Neutrophil (primary cell): ENCODE measurements at regions not wholly inside any gene's neighbourhood (a gene's known extent, or its start where the extent isn't known, plus 50 kb on each side); places are given as distances from the start of the nearest gene placed in this dataset.
"Not testable (repeated sequence)": the region's sequence is repeated elsewhere in the genome, so short reads cannot be mapped to it uniquely, and the experiment has no call there.

Experiments used
- H3K27ac ChIP-seq: fragments of 200-600 bp; sonication (generic); 2 replicates; pipeline ENCODE4 v1.5.1; 2016; ENCODE audit warnings: mild to moderate bottlenecking, moderate library complexity
- H3K27me3 ChIP-seq: fragments of 200-600 bp; sonication (generic); 2 replicates; pipeline ENCODE4 v1.6.0; 2016; ENCODE audit warnings: mild to moderate bottlenecking
- H3K36me3 ChIP-seq: fragments of 200-600 bp; sonication (generic); 2 replicates; pipeline ENCODE4 v1.5.1; 2017
- H3K4me1 ChIP-seq, 2 experiments: fragments of 200-600 bp in 1 of 2; sonication (generic) in 1 of 2; 1 replicate in 1 of 2; 2 replicates in 1 of 2; pipeline versions ENCODE4 v1.5.1 to v1.6.1; 2013 to 2016; ENCODE audit warnings: low read depth in 1 of 2, low read length in 1 of 2, mild to moderate bottlenecking in 1 of 2, moderate library complexity in 1 of 2; ENCODE audit not compliant: control insufficient read depth in 1 of 2, insufficient read depth in 1 of 2
- H3K4me3 ChIP-seq, 2 experiments: fragments of 200-600 bp in 1 of 2; sonication (generic) in 1 of 2; 1 replicate in 1 of 2; 2 replicates in 1 of 2; pipeline ENCODE4 v1.5.1; 2013 to 2016; ENCODE audit warnings: low read depth in 1 of 2, low read length in 1 of 2, mild to moderate bottlenecking in 1 of 2, moderate library complexity in 1 of 2
- H3K9me3 ChIP-seq: fragments of 200-600 bp; sonication (generic); 2 replicates; pipeline ENCODE4 v1.5.1; 2016
- TF ChIP-seq, protein P1 (sequence below): fragments of 200-600 bp; sonication (generic); IDR thresholded peaks from 2 replicates; pipeline ENCODE4 v1.5.1; 2016; ENCODE audit warnings: antibody characterized with exemption

DNA sequence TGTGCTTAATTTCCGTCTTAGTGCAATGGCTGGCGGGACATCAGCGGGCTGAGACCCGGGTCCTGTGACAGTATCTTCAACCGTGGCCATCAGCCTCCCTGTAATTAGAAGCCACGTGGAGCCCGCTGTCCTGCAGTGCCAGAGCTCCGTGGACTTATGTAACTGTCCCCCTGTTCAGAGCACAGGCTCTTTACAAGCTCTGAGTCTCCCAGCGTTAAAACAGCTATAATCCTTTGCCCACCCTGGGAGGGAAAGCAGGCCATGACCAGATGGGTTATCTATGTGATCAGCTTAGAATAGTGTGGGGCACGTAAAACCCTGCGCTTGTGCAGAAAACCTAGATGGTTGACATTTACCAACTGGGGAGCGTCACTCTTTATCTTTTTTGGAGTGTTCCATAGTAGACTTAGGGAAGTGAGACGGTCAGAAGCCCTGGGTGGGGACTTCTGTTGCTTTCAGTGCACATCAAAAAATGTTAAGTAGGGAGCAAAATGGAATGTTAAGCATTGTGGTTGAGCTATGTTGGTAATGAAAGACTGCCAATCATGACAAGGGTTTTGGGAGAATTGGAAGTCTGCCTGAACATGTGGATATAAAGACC, 103.5 kb upstream of the CADM1 start:
- TF ChIP-seq, protein P1, sequence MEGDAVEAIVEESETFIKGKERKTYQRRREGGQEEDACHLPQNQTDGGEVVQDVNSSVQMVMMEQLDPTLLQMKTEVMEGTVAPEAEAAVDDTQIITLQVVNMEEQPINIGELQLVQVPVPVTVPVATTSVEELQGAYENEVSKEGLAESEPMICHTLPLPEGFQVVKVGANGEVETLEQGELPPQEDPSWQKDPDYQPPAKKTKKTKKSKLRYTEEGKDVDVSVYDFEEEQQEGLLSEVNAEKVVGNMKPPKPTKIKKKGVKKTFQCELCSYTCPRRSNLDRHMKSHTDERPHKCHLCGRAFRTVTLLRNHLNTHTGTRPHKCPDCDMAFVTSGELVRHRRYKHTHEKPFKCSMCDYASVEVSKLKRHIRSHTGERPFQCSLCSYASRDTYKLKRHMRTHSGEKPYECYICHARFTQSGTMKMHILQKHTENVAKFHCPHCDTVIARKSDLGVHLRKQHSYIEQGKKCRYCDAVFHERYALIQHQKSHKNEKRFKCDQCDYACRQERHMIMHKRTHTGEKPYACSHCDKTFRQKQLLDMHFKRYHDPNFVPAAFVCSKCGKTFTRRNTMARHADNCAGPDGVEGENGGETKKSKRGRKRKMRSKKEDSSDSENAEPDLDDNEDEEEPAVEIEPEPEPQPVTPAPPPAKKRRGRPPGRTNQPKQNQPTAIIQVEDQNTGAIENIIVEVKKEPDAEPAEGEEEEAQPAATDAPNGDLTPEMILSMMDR = no peak
- H3K27ac ChIP-seq = no peak overlapping the region
- no peaks in the 10 kb centered on the region for H3K36me3 ChIP-seq
- no peaks in the 10 kb centered on the region for H3K9me3 ChIP-seq
- no peaks in the 10 kb centered on the region for H3K4me1 ChIP-seq
- H3K4me3 ChIP-seq = no peak overlapping the region
- peaks cover 10% of the 10 kb centered on the region for H3K27me3 ChIP-seq

DNA sequence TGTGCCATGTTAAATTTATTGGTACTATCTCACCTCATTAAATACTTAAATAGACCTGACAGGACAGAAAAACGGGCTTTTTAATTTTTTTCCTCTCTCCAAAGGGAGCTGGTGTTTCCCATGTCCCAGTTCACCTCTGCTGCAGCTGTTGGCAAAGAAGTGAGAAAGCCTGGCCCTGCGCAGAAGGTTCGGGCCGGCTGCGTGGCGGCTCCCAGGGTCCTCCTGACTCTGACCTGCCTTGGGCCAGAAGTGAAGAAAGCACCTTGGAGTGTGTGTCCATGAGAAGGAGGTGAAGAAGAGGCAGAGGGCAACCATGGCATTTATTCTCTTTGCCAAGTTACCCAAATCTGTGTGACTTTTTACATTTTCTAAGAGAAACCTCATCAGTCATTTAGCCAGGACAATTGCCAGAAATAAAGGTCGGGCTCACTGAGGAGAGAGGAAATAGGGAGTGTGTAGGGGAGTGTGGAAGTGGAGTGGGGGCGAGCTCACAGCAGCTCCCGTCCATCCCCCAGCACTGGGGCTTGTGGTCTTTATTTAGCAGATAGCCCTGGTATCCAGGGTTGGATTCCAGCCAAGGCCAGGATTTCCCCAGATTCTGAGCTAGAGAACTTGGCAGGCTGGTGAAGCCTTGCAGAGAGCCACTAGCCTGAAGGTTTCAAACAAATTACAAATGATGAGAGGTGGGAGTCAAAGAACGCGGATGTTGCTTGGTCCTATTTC, 102.4 kb upstream of the CADM1 start:
- Histone ChIP-seq H3K4me1 (no peaks in the 10 kb centered on the region), H3K27ac (no peak overlapping the region), H3K4me3 (no peak overlapping the region), H3K27me3 (peaks cover 10% of the 10 kb centered on the region), H3K9me3 (no peaks in the 10 kb centered on the region), H3K36me3 (no peaks in the 10 kb centered on the region)
- TF ChIP-seq, protein P1 = no peak

DNA sequence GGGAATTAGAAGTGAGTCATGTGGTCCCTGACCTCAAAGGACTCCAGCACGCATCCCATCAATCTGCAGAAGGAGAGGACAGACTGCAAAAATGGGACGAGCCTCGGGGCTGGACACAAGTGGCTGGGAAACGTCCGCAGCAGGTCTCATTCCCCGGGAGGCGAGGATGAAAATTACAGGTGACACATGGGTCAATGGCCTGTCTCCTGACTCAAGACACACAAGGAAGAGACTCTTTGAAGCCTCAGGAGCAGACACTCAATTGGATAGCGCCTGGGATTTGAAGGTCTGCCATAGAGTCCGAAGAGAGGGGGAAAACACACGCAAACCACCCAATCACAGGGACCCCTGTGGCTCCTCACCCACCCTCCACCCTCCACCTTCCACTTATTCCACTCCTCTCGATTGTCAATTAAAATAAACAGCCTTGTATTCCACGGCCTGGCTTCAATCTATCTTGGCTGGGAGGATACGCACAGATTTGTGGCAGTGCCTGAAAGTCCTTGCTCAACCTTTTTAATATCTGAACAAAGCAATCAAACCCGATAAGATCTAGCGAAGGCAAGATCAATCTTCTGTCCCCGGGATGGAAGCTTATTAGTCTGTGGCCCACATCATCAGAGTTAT, 101.8 kb upstream of the CADM1 start:
- no peak overlapping the region for H3K4me3 ChIP-seq
- no peaks in the 10 kb centered on the region for H3K4me1 ChIP-seq
- TF ChIP-seq, protein P1 = no peak
- peaks cover 10% of the 10 kb centered on the region for H3K27me3 ChIP-seq
- H3K36me3 ChIP-seq = no peaks in the 10 kb centered on the region
- H3K27ac ChIP-seq = no peak overlapping the region
- no peaks in the 10 kb centered on the region for H3K9me3 ChIP-seq

DNA sequence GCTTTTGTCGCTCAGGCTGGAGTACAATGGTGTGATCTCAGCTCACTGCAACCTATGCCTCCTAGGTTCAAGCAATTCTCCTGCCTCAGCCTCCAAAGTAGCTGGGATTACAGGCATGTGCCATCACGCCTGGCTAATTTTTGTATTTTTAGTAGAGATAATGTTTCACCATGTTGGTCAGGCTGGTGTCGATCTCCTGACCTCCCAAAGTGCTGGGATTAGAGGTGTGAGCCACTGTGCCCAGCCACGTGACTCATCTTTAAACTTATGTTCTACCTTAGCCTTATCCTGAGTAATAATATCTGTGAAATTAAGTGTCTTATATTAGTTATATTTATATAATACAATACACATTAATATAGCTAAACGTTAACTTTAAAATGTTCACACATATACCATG, 101.2 kb upstream of the CADM1 start:
- H3K9me3 ChIP-seq, H3K4me3 ChIP-seq, H3K4me1 ChIP-seq, H3K27ac ChIP-seq, H3K27me3 ChIP-seq, H3K36me3 ChIP-seq: not testable (repeated sequence)

DNA sequence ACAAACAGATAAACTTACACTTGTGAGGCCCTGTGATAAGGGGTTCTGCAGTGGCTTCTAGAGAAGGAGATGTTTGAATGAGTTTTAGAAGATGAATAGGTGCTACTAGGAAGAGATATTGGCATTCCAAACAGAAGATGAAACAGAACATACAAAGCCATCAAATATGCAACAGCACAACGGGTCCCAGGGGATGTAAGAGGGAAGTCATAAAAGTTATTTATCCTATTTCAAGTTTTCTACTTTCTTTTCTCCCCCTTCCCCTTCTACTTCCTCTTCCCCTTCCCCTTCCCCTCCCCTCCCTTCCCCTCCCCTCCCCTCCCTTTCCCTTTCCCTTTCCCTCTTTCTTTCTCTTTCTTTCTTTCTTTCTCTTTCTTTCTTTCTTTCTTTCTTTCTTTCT, 94.9 kb upstream of the CADM1 start:
- H3K27me3 ChIP-seq = no peaks in the 10 kb centered on the region
- H3K4me3 ChIP-seq = no peak overlapping the region
- no peaks in the 10 kb centered on the region for H3K36me3 ChIP-seq
- no peak overlapping the region for H3K27ac ChIP-seq
- H3K4me1 ChIP-seq = no peaks in the 10 kb centered on the region
- TF ChIP-seq, protein P1 = no peak
- no peaks in the 10 kb centered on the region for H3K9me3 ChIP-seq

DNA sequence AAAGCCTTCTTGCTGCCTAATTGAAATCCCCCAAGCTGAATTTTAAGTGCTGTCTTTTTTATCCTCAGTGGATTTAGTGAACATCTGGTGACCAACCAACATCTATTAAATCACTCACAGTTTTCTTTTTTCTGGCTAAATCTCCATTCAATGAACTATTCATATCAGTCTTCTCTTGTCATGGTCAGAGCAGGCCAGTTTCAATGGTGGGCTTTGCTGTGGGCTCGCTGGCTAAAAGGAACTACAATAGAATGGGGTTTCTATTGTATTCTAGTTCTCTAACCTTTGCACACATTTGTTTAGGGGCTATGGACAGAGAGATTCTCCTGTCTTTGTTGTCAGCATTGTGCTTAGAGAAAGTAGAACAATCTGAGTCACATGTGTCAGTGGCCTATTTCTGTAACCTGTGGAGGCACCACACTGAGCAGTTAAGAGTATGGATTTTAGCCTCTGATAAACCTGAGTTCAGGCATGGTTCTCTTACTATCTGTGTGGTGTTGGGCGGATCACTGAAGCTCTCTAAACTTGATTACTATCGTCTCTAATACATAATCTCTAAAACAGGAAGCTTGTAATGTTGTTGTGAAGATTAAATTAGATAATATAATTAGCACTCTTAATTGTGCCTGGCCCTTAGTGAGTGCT, 94.2 kb upstream of the CADM1 start:
- TF ChIP-seq, protein P1 = no peak
- Histone ChIP-seq H3K27ac (no peak overlapping the region), H3K36me3 (no peaks in the 10 kb centered on the region), H3K4me3 (no peak overlapping the region), H3K9me3 (no peaks in the 10 kb centered on the region), H3K4me1 (no peaks in the 10 kb centered on the region), H3K27me3 (no peaks in the 10 kb centered on the region)
